Neural crest cell (in vitro differentiated cells): ENCODE measurements at regions not wholly inside any gene's neighbourhood (a gene's known extent, or its start where the extent isn't known, plus 50 kb on each side); places are given as distances from the start of the nearest gene placed in this dataset.

ENCODE experiments used
- DNase-seq: peaks from one replicate; pipeline ENCODE4 v3.0.0; 2021; ENCODE audit warnings: low read depth, mixed read lengths, low spot score
- H3K27ac Mint-ChIP-seq: one replicate; pipeline ENCODE4 v1.8.0; 2021; ENCODE audit warnings: mild to moderate bottlenecking, mixed read lengths; ENCODE audit not compliant: unreplicated experiment
- H3K27me3 Mint-ChIP-seq: 2 replicates; pipeline ENCODE4 v1.8.0; 2021; ENCODE audit warnings: low read depth, mild to moderate bottlenecking, mixed read lengths
- H3K36me3 Mint-ChIP-seq: 2 replicates; pipeline ENCODE4 v1.8.0; 2021; ENCODE audit warnings: low read depth, mild to moderate bottlenecking, mixed read lengths
- H3K4me1 Mint-ChIP-seq: 2 replicates; pipeline ENCODE4 v1.8.0; 2021; ENCODE audit warnings: mixed read lengths
- H3K4me3 Mint-ChIP-seq: one replicate; pipeline ENCODE4 v1.8.0; 2021; ENCODE audit warnings: mild to moderate bottlenecking, mixed read lengths
- H3K9me3 Mint-ChIP-seq: 2 replicates; pipeline ENCODE4 v1.8.0; 2021; ENCODE audit warnings: mixed read lengths
- TF ChIP-seq, protein P1 (sequence below): fragments of 200-600 bp; sonication (generic); conservative IDR thresholded peaks from 2 replicates; pipeline ENCODE4 v1.5.0; 2021; ENCODE audit warnings: antibody characterized with exemption, mild to moderate bottlenecking

GRCh38 chr14:87312894-87313205 lies 680.1 kb downstream of the GALC start:
- Mint-ChIP-seq H3K9me3 (peaks cover 3% of the 10 kb centered on the region), H3K27me3 (no peaks in the 10 kb centered on the region), H3K4me1 (no peaks in the 10 kb centered on the region)

GRCh38 chr14:87312169-87312893 lies 680.7 kb downstream of the GALC start:
- Mint-ChIP-seq H3K36me3 (no peaks in the 10 kb centered on the region), H3K27ac (no peak overlapping the region), H3K4me1 (no peaks in the 10 kb centered on the region), H3K27me3 (no peaks in the 10 kb centered on the region), H3K4me3 (no peak overlapping the region), H3K9me3 (peaks cover 3% of the 10 kb centered on the region)
- TF ChIP-seq, protein P1, sequence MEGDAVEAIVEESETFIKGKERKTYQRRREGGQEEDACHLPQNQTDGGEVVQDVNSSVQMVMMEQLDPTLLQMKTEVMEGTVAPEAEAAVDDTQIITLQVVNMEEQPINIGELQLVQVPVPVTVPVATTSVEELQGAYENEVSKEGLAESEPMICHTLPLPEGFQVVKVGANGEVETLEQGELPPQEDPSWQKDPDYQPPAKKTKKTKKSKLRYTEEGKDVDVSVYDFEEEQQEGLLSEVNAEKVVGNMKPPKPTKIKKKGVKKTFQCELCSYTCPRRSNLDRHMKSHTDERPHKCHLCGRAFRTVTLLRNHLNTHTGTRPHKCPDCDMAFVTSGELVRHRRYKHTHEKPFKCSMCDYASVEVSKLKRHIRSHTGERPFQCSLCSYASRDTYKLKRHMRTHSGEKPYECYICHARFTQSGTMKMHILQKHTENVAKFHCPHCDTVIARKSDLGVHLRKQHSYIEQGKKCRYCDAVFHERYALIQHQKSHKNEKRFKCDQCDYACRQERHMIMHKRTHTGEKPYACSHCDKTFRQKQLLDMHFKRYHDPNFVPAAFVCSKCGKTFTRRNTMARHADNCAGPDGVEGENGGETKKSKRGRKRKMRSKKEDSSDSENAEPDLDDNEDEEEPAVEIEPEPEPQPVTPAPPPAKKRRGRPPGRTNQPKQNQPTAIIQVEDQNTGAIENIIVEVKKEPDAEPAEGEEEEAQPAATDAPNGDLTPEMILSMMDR: no peak
- DNase-seq: no peak

More at GRCh38 chr14:87312894-87313205, 680.1 kb downstream of the GALC start:
- Mint-ChIP-seq H3K27ac (no peak overlapping the region), H3K4me3 (no peak overlapping the region), H3K36me3 (no peaks in the 10 kb centered on the region)
- TF ChIP-seq, protein P1: no peak
- DNase-seq: no peak

GRCh38 chr14:87309557-87309956 lies 683.4 kb downstream of the GALC start:
- Mint-ChIP-seq H3K27ac (no peak overlapping the region), H3K9me3 (peaks cover 3% of the 10 kb centered on the region), H3K27me3 (no peaks in the 10 kb centered on the region), H3K36me3 (no peaks in the 10 kb centered on the region), H3K4me3 (no peak overlapping the region), H3K4me1 (no peaks in the 10 kb centered on the region)
- TF ChIP-seq, protein P1: no peak
- no peak for DNase-seq

DNA sequence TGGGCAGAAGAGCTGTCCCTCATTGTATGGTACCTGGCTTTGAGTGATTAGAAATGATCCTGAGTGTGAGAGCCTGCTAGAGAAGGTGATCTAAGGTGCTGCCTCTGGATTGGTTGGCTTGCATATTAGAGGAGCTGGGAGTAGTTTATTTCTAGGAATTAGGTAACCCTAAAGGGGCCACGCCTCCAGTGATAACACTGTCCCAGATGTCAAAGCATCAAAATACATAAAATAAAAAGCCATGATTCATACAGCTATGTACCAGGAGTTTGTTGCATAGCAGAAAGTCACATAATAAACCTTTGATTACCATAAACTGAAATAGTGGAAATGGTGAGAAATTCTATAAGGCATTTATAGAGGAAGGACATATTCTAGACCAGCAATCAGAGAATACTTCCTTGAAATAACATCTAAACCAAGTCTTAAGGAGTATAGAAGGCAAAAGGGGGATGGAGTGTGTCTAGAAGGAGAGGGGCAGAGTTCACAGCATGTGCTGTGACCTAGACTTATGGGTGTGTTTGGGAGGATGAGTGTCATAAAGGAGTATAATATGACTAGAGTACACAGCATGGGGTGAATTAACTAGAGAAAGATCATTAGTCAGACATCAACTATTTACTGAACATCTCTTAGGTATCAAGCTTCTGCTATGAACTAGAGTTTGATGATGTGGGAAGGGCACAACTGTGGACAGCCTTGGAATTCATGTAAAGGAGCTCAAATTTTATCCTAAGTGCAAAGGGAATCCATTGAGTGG lies 686.4 kb downstream of the GALC start:
- Mint-ChIP-seq H3K4me3 (no peak overlapping the region), H3K27me3 (no peaks in the 10 kb centered on the region), H3K36me3 (no peaks in the 10 kb centered on the region), H3K9me3 (peaks cover 3% of the 10 kb centered on the region), H3K27ac (no peak overlapping the region), H3K4me1 (no peaks in the 10 kb centered on the region)
- DNase-seq: no peak
- TF ChIP-seq, protein P1: no peak

- no peak for DNase-seq
- Mint-ChIP-seq H3K36me3 (no peaks in the 10 kb centered on the region), H3K27ac (no peak overlapping the region), H3K4me3 (no peak overlapping the region), H3K9me3 (no peaks in the 10 kb centered on the region), H3K4me1 (no peaks in the 10 kb centered on the region), H3K27me3 (no peaks in the 10 kb centered on the region)
- TF ChIP-seq, protein P1: no peak
These were observed 687.6 kb downstream of the GALC start for GRCh38 chr14:87305345-87305744.
